ENCODE measurements at regions not wholly inside any gene's neighbourhood (a gene's known extent, or its start where the extent isn't known, plus 50 kb on each side); places are given as distances from the start of the nearest gene placed in this dataset.
A peak's percentile ranks its signal among the peaks of the same experiment; 100 is the strongest.

- DNase-seq (ENCODE audit: low spot score) (no peak), ATAC-seq (no peak)
- CTCF ChIA-PET, result no interaction called here
- Mint-ChIP-seq H3K27me3 (ENCODE audit: low read depth) (no peaks in the 10 kb centered on the region), H3K4me3 (no peak overlapping the region), H3K4me1 (peaks cover 5% of the 10 kb centered on the region; the same call in 1 of the 2 replicates), H3K9me3 (peaks cover 6% of the 10 kb centered on the region; the same call in 1 of the 2 replicates), H3K27ac (no peak overlapping the region), H3K36me3 (no peaks in the 10 kb centered on the region)
- no peak for TF ChIP-seq ATF3 (CRISPR knock-in tag; conservative IDR thresholded peaks at IDR 0.05)
- no peak for TF ChIP-seq SMAD3 (CRISPR knock-in tag; IDR thresholded peaks at IDR 0.05; ENCODE audit: borderline replicate concordance)
- TF ChIP-seq IRF2 (CRISPR knock-in tag; IDR thresholded peaks at IDR 0.05; ENCODE audit: borderline replicate concordance, low read depth), result no peak
- TF ChIP-seq ERG (CRISPR knock-in tag; IDR thresholded peaks at IDR 0.05), result no peak
- TF ChIP-seq PREB (CRISPR knock-in tag; IDR thresholded peaks at IDR 0.05; ENCODE audit: borderline replicate concordance), result no peak
- no peak for TF ChIP-seq ZNF263 (CRISPR knock-in tag; IDR thresholded peaks at IDR 0.05; ENCODE audit: low read depth)
- no peak for TF ChIP-seq TP53 (CRISPR knock-in tag; IDR thresholded peaks at IDR 0.05)
- TF ChIP-seq NFE2L1 (CRISPR knock-in tag; IDR thresholded peaks at IDR 0.05), result no peak
- TF ChIP-seq FOXP1 (CRISPR knock-in tag; IDR thresholded peaks at IDR 0.05; ENCODE audit: borderline replicate concordance), result no peak
- POLR2A ChIA-PET, result no interaction called here
Observed at GRCh38 chr2:193783681-193784080, 1588.9 kb upstream of the TMEFF2 start.

- no peaks in the 10 kb centered on the region for H3K36me3 Mint-ChIP-seq
Observed at GRCh38 chr2:193778293-193778692, 1583.6 kb upstream of the TMEFF2 start.

GRCh38 chr2:193776988-193777387, 1582.3 kb upstream of the TMEFF2 start:
- ChIA-PET POLR2A (no interaction called here), CTCF (interaction anchor here (1.1 kb wide), 1 partner anchor 80 kb away, joined by 3 read pairs; no protein-coding TSS in a partner anchor)
- H3K27me3 Mint-ChIP-seq (ENCODE audit: low read depth), result no peaks in the 10 kb centered on the region
- DNase-seq (ENCODE audit: low spot score), result no peak
- TF ChIP-seq SMAD3 (CRISPR knock-in tag; IDR thresholded peaks at IDR 0.05; ENCODE audit: borderline replicate concordance) (no peak), GRHL2 (CRISPR knock-in tag; IDR thresholded peaks at IDR 0.05; ENCODE audit: insufficient replicate concordance, severe bottlenecking) (no peak), FOXP4 (CRISPR knock-in tag; IDR thresholded peaks at IDR 0.05) (no peak), SP1 (CRISPR knock-in tag; conservative IDR thresholded peaks at IDR 0.05) (no peak), NFYB (CRISPR knock-in tag; conservative IDR thresholded peaks at IDR 0.05; ENCODE audit: low read depth) (no peak)
- H3K27ac Mint-ChIP-seq, result no peak overlapping the region
- ATAC-seq, result no peak
- no peak overlapping the region for H3K4me3 Mint-ChIP-seq
- H3K36me3 Mint-ChIP-seq, result no peaks in the 10 kb centered on the region
- no peaks in the 10 kb centered on the region for H3K9me3 Mint-ChIP-seq
- peaks cover 2% of the 10 kb centered on the region; the same call in 1 of the 2 replicates for H3K4me1 Mint-ChIP-seq

More at GRCh38 chr2:193778293-193778692, 1583.6 kb upstream of the TMEFF2 start:
- H3K27me3 Mint-ChIP-seq (ENCODE audit: low read depth), result no peaks in the 10 kb centered on the region
- H3K27ac Mint-ChIP-seq, result no peak overlapping the region
- TF ChIP-seq HMGA2 (CRISPR knock-in tag; IDR thresholded peaks at IDR 0.05) (peak; percentile 98), ZNF219 (CRISPR knock-in tag; IDR thresholded peaks at IDR 0.05; ENCODE audit: borderline replicate concordance) (no peak)
- H3K4me3 Mint-ChIP-seq, result no peak overlapping the region
- peaks cover 5% of the 10 kb centered on the region; the same call in 1 of the 2 replicates for H3K4me1 Mint-ChIP-seq
- ChIA-PET POLR2A (interaction anchor here (0.6 kb wide), 1 partner anchor 130 kb away, joined by 3 read pairs; no protein-coding TSS in a partner anchor), CTCF (no interaction called here)
- H3K9me3 Mint-ChIP-seq, result no peaks in the 10 kb centered on the region
- no peak for DNase-seq (ENCODE audit: low spot score)
- ATAC-seq, result no peak

- Mint-ChIP-seq H3K36me3 (no peaks in the 10 kb centered on the region), H3K27ac (no peak overlapping the region), H3K4me3 (no peak overlapping the region), H3K9me3 (no peaks in the 10 kb centered on the region), H3K4me1 (no peaks in the 10 kb centered on the region), H3K27me3 (ENCODE audit: low read depth) (no peaks in the 10 kb centered on the region)
- ChIA-PET POLR2A (no interaction called here), CTCF (no interaction called here)
- no peak for ATAC-seq
- no peak for DNase-seq (ENCODE audit: low spot score)
- no peak for TF ChIP-seq ZNF281 (CRISPR knock-in tag; IDR thresholded peaks at IDR 0.05)
- no peak for TF ChIP-seq ZBTB21 (CRISPR knock-in tag; IDR thresholded peaks at IDR 0.05; ENCODE audit: borderline replicate concordance)
- TF ChIP-seq KAT7 (CRISPR knock-in tag; IDR thresholded peaks at IDR 0.05; ENCODE audit: borderline replicate concordance), result no peak
Observed at GRCh38 chr2:193774166-193774565, 1579.4 kb upstream of the TMEFF2 start.

All from WTC11 (cell line).